ENCODE measurements at regions not wholly inside any gene's neighbourhood (a gene's known extent, or its start where the extent isn't known, plus 50 kb on each side); places are given as distances from the start of the nearest gene placed in this dataset.

- DNase-seq = no peak
Measured at GRCh38 chr3:72336821-72337479, 511.3 kb downstream of the SHQ1 start.

GRCh38 chr3:72336114-72336651 is 512.1 kb downstream of the SHQ1 start:
- no peak for DNase-seq

GRCh38 chr3:72335458-72336095 is 512.7 kb downstream of the SHQ1 start:
- no peak for DNase-seq

GRCh38 chr3:72334681-72335457 is 513.4 kb downstream of the SHQ1 start:
- no peak for DNase-seq

- DNase-seq = no peak
Measured at GRCh38 chr3:72332689-72333088, 515.6 kb downstream of the SHQ1 start.

GRCh38 chr3:72332036-72332435 is 516.2 kb downstream of the SHQ1 start:
- no peak for DNase-seq

- no peak for DNase-seq
Measured at GRCh38 chr3:72331076-72331475, 517.2 kb downstream of the SHQ1 start.

GRCh38 chr3:72329354-72329753 is 518.9 kb downstream of the SHQ1 start:
- no peak for DNase-seq

- no peak for DNase-seq
Measured at GRCh38 chr3:72328755-72329277, 519.4 kb downstream of the SHQ1 start.

- no peak for DNase-seq
Measured at GRCh38 chr3:72327008-72327407, 521.2 kb downstream of the SHQ1 start.

- DNase-seq = no peak
Measured at GRCh38 chr3:72324253-72324811, 523.9 kb downstream of the SHQ1 start.

GRCh38 chr3:72323773-72324172 is 524.5 kb downstream of the SHQ1 start:
- no peak for DNase-seq

- DNase-seq = no peak
Measured at GRCh38 chr3:72322264-72322976, 525.8 kb downstream of the SHQ1 start.

GRCh38 chr3:72320955-72321303 is 527.3 kb downstream of the SHQ1 start:
- no peak for DNase-seq

- no peak for DNase-seq
Measured at GRCh38 chr3:72320095-72320954, 527.9 kb downstream of the SHQ1 start.

- no peak for DNase-seq
Measured at GRCh38 chr3:72319194-72320094, 528.8 kb downstream of the SHQ1 start.

GRCh38 chr3:72318504-72319193 is 529.6 kb downstream of the SHQ1 start:
- DNase-seq = no peak

- DNase-seq = no peak
Measured at GRCh38 chr3:72317491-72317890, 530.8 kb downstream of the SHQ1 start.

- no peak for DNase-seq
Measured at GRCh38 chr3:72316501-72317279, 531.6 kb downstream of the SHQ1 start.

Measured in stimulated activated CD4-positive, alpha-beta T cell treated with anti-CD3 and anti-CD28 coated beads, Interleukin-15, amount 100 ng/mL, for 24 hours (primary cell).